ENCODE measurements at regions not wholly inside any gene's neighbourhood (a gene's known extent, or its start where the extent isn't known, plus 50 kb on each side); places are given as distances from the start of the nearest gene placed in this dataset.

DNA sequence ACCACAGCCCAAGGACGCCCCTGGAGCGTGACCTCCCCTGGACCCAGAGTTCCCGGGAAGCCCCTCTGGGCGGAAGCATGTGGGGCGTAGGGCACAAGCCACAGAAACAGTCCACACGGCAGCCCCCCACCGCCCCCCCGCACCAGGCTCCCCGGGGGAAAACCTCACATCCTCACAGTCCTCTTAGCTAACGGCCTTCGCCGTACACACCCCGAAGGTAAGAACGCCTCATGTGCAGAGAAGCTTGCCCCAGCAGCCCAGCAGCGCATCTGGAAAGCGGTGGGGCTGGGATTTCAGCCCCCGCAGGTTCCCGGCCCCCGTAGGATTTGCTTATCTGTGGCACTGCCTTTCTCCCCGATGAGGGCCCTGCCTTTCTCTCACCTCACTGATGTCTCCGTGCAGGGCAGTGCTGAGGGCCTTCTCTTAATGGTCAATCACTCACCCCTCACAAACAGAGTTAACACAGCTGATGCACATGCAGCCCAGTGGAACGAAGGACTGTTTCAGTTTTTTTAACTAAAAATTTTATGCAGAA, 309.2 kb downstream of the BRD1 start:
- peaks cover 0 to 10% of the 10 kb centered on the region in 2 donors for H3K4me1 ChIP-seq
- TF ChIP-seq, protein P1, sequence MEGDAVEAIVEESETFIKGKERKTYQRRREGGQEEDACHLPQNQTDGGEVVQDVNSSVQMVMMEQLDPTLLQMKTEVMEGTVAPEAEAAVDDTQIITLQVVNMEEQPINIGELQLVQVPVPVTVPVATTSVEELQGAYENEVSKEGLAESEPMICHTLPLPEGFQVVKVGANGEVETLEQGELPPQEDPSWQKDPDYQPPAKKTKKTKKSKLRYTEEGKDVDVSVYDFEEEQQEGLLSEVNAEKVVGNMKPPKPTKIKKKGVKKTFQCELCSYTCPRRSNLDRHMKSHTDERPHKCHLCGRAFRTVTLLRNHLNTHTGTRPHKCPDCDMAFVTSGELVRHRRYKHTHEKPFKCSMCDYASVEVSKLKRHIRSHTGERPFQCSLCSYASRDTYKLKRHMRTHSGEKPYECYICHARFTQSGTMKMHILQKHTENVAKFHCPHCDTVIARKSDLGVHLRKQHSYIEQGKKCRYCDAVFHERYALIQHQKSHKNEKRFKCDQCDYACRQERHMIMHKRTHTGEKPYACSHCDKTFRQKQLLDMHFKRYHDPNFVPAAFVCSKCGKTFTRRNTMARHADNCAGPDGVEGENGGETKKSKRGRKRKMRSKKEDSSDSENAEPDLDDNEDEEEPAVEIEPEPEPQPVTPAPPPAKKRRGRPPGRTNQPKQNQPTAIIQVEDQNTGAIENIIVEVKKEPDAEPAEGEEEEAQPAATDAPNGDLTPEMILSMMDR (IDR thresholded peaks at IDR 0.05) = no peak
- H3K9me3 ChIP-seq = peaks cover 0 to 13% of the 10 kb centered on the region in 2 donors
- no peaks in the 10 kb centered on the region for H3K36me3 ChIP-seq
- H3K4me3 ChIP-seq = no peak overlapping the region
- H3K27me3 ChIP-seq = no peaks in the 10 kb centered on the region
- H3K27ac ChIP-seq = no peak overlapping the region
- no peak for DNase-seq (ENCODE audit: low spot score)

DNA sequence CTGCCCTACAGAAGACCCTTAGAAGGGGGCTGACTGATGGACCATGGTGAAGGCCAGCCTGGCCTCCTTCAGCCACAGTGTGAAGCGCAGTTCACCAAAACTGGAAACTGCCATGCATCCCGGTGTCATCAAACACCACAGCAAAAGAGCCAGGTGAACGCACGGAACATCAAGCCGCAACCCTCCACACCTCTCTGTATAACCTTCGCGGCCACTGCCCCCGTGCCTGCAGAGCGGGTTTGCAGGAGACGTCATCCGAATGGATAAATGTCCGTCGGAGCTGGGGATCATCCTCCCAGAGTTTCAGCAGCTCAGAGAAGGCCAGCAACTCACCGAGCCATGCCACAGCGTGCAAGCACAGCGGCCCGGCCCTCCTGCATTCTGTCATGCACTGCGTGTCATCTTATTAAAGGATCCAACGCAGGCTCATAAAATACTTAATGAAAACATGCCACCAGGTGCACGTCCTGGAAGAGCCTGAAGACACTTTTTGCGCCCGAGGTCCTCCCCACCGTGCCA, 309.9 kb downstream of the BRD1 start:
- H3K27me3 ChIP-seq = no peaks in the 10 kb centered on the region
- no peak overlapping the region for H3K4me3 ChIP-seq
- no peak for DNase-seq (ENCODE audit: low spot score)
- H3K36me3 ChIP-seq = no peaks in the 10 kb centered on the region
- H3K27ac ChIP-seq = no peak overlapping the region
- TF ChIP-seq, protein P1 (IDR thresholded peaks at IDR 0.05) = no peak
- H3K4me1 ChIP-seq = peaks cover 0 to 10% of the 10 kb centered on the region in 2 donors
- peaks cover 0 to 13% of the 10 kb centered on the region in 2 donors for H3K9me3 ChIP-seq

DNA sequence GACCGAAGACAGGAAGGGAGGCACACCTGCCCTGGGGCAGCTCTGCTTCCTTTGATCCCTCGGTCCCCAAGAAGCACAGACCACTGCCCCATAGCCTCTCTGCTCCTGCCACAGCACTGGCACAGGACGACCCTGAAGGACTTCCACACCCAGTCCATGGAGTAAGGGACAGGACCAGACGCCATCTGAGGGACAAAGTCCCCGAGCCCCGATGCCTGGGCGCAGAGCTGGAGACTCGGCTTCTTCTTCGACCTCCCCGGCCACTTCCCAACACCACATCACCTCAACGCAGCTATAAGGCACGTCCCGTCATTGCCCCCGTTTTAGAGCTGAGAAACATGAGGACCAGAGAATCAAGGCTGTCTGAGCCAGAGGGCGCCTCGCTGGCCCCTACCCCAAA, 310.5 kb downstream of the BRD1 start:
- no peaks in the 10 kb centered on the region for H3K36me3 ChIP-seq
- H3K4me3 ChIP-seq = no peak overlapping the region
- no peak overlapping the region for H3K27ac ChIP-seq
- peaks cover 0 to 10% of the 10 kb centered on the region in 2 donors for H3K4me1 ChIP-seq
- TF ChIP-seq, protein P1 (IDR thresholded peaks at IDR 0.05) = no peak
- DNase-seq (ENCODE audit: low spot score) = no peak
- peaks cover 0 to 13% of the 10 kb centered on the region in 2 donors for H3K9me3 ChIP-seq
- H3K27me3 ChIP-seq = no peaks in the 10 kb centered on the region

DNA sequence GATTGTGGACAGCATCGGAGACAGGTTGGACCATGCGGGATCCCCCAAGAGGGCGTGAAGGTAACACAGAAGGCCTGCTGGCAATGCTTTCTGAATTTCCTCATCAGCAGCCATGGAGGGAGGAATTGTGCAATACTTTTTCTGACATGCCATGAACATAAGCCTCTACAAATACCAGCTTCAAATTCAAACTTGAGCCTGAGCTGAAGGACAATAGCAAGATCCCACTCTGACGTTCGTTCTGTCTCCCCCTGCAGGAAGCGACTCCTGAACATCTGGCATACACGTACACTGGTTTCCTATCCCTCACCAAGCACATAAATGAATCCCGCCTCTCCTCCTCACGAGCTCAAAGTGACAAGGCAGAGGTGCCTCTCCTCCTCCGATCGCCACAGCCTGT, 312.2 kb downstream of the BRD1 start:
- TF ChIP-seq, protein P1 (IDR thresholded peaks at IDR 0.05) = no peak
- peaks cover 0 to 10% of the 10 kb centered on the region in 2 donors for H3K4me1 ChIP-seq
- no peaks in the 10 kb centered on the region for H3K36me3 ChIP-seq
- peaks cover 0 to 18% of the 10 kb centered on the region in 2 donors for H3K9me3 ChIP-seq
- no peak overlapping the region for H3K4me3 ChIP-seq
- H3K27ac ChIP-seq = no peak overlapping the region
- no peak for DNase-seq (ENCODE audit: low spot score)
- H3K27me3 ChIP-seq = no peaks in the 10 kb centered on the region

DNA sequence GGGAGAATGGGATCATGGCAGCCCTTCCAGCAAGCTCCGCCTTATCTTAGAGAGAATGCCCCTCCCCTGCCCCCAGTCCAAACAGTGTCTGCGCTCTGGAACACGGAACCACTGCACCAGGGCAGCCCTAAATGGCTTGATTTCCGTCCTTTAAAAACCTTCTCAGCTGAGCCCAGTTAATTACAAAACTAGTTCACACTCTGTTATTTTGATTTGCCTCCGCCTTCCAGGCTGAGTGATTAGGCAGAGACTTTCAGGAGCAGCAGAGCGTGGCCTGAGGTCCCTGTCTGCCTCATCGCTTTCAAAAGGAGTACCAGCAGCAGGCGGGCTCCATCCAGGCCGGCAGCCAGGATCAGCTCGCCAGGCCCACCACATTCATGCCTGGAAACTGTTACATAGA, 313.0 kb downstream of the BRD1 start:
- DNase-seq (ENCODE audit: low spot score) = no peak
- Histone ChIP-seq H3K27ac (no peak overlapping the region), H3K9me3 (peaks cover 0 to 14% of the 10 kb centered on the region in 2 donors), H3K27me3 (no peaks in the 10 kb centered on the region), H3K4me1 (peaks cover 0 to 10% of the 10 kb centered on the region in 2 donors), H3K36me3 (no peaks in the 10 kb centered on the region), H3K4me3 (no peak overlapping the region)
- TF ChIP-seq, protein P1 (IDR thresholded peaks at IDR 0.05) = no peak

DNA sequence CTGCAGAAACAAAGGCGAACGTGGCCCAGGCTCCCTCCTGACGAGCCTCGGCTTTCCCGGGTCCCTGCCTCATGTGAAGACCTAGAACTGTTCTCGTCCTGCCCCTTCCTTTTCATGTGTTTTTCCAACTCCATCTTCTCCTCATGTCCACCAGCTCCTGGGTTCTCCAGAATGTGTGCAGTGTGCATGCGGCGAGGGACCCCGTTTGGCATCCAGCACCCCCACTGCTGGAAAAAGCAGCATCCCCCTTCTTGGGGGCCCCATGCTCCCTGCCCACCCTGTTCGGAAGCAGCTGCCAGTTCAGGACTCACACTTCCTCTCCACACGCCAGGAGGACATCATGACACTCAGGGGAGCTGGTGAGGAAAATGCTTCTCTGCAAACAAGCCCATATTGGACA, 313.5 kb downstream of the BRD1 start:
- Histone ChIP-seq H3K36me3 (no peaks in the 10 kb centered on the region), H3K9me3 (peaks cover 0 to 14% of the 10 kb centered on the region in 2 donors)
- TF ChIP-seq, protein P1 (IDR thresholded peaks at IDR 0.05) = no peak

More for the DNA sequence above, 313.5 kb downstream of the BRD1 start:
- Histone ChIP-seq H3K27me3 (no peaks in the 10 kb centered on the region), H3K4me1 (peaks cover 0 to 10% of the 10 kb centered on the region in 2 donors), H3K27ac (no peak overlapping the region), H3K4me3 (no peak overlapping the region)
- DNase-seq (ENCODE audit: low spot score) = no peak

Measured in right atrium auricular region (tissue), 2 donors.